Stomach (tissue), 4 donors: ENCODE measurements at regions not wholly inside any gene's neighbourhood (a gene's known extent, or its start where the extent isn't known, plus 50 kb on each side); places are given as distances from the start of the nearest gene placed in this dataset.

Source experiments
- EP300 ChIP-seq: sonication (generic); formaldehyde crosslinking; IDR thresholded peaks from one replicate; pipeline ENCODE4 v1.6.1; 2017; ENCODE audit warnings: antibody characterized with exemption
- TF ChIP-seq, protein P1 (sequence below), 7 experiments: fragments of 450-650 bp in 4 of 7; fragments of 200-600 bp in 3 of 7; sonication (generic) in 3 of 7; IDR thresholded peaks; one replicate each; pipeline ENCODE4 v1.5.1; 2016 to 2019; ENCODE audit warnings: antibody characterized with exemption in 7 of 7, control low read depth in 2 of 7, mild to moderate bottlenecking in 1 of 7

GRCh38 chr3:166425021-166425420 is 587.8 kb upstream of the BCHE start:
- TF ChIP-seq, protein P1, sequence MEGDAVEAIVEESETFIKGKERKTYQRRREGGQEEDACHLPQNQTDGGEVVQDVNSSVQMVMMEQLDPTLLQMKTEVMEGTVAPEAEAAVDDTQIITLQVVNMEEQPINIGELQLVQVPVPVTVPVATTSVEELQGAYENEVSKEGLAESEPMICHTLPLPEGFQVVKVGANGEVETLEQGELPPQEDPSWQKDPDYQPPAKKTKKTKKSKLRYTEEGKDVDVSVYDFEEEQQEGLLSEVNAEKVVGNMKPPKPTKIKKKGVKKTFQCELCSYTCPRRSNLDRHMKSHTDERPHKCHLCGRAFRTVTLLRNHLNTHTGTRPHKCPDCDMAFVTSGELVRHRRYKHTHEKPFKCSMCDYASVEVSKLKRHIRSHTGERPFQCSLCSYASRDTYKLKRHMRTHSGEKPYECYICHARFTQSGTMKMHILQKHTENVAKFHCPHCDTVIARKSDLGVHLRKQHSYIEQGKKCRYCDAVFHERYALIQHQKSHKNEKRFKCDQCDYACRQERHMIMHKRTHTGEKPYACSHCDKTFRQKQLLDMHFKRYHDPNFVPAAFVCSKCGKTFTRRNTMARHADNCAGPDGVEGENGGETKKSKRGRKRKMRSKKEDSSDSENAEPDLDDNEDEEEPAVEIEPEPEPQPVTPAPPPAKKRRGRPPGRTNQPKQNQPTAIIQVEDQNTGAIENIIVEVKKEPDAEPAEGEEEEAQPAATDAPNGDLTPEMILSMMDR (IDR thresholded peaks at IDR 0.05) = no peak
- TF ChIP-seq EP300 = no peak
